Esophagus muscularis mucosa (tissue), 4 donors: ENCODE measurements at regions not wholly inside any gene's neighbourhood (a gene's known extent, or its start where the extent isn't known, plus 50 kb on each side); places are given as distances from the start of the nearest gene placed in this dataset.

ENCODE experiments used
- DNase-seq: peaks from one replicate; pipeline ENCODE4 v3.0.0-alpha.2; 2017; ENCODE audit errors: extremely low spot score
- H3K27ac ChIP-seq, 4 donors: fragments of 200-600 bp; sonication (generic); replicated peaks in 1 of 4; 1 replicate in 3 of 4; 2 replicates in 1 of 4; pipeline ENCODE4 v1.5.1; 2016 to 2019; ENCODE audit warnings: mild to moderate bottlenecking in 1 of 4
- H3K27me3 ChIP-seq, 4 donors: fragments of 200-600 bp; sonication (generic); one replicate each; pipeline versions ENCODE4 v1.5.1 to v1.6.0; 2016 to 2019
- H3K36me3 ChIP-seq, 4 donors: fragments of 200-600 bp; sonication (generic); one replicate each; pipeline ENCODE4 v1.5.1; 2016 to 2019
- H3K4me1 ChIP-seq, 4 donors: fragments of 200-600 bp; sonication (generic); one replicate each; pipeline ENCODE4 v1.5.1; 2016 to 2019
- H3K4me3 ChIP-seq, 4 donors: fragments of 200-600 bp; sonication (generic); 1 replicate in 2 of 4; 2 replicates in 2 of 4; pipeline ENCODE4 v1.5.1; 2016 to 2019; ENCODE audit warnings: mild to moderate bottlenecking in 4 of 4, moderate library complexity in 1 of 4
- H3K9me3 ChIP-seq, 4 donors: fragments of 200-600 bp; sonication (generic); 1 replicate in 3 of 4; 2 replicates in 1 of 4; pipeline ENCODE4 v1.5.1; 2016 to 2019
- EP300 ChIP-seq: sonication (generic); formaldehyde crosslinking; IDR thresholded peaks from one replicate; pipeline ENCODE4 v1.6.1; 2017; ENCODE audit warnings: antibody characterized with exemption
- POLR2A ChIP-seq: fragments of 450-650 bp; IDR thresholded peaks from one replicate; pipeline ENCODE4 v1.6.1; 2017; ENCODE audit warnings: antibody characterized with exemption, moderate library complexity, mild to moderate bottlenecking, low read depth
- POLR2AphosphoS5 ChIP-seq, 2 donors: sonication (generic); formaldehyde crosslinking; IDR thresholded peaks; one replicate each; pipeline ENCODE4 v1.6.1; 2017; ENCODE audit warnings: antibody characterized with exemption in 2 of 2
- WGBS: methylation state at CpG from one replicate; pipeline ENCODE4 v1.1.5; 2018; 5-methylcytosine and 5-hydroxymethylcytosine counted together
- intact Hi-C: fragments of 100-400 bp; cut with DNase I; formaldehyde crosslinking; loops from one replicate; pipeline ENCODE4 v1.15.1; 2023
- TF ChIP-seq, protein P1 (sequence below), 3 experiments: fragments of 200-600 bp in 2 of 3; fragments of 450-650 bp in 1 of 3; sonication (generic) in 2 of 3; IDR thresholded peaks; one replicate each; pipeline ENCODE4 v1.5.1; 2017 to 2019; ENCODE audit warnings: antibody characterized with exemption in 3 of 3, mild to moderate bottlenecking in 2 of 3, moderate library complexity in 1 of 3

DNA sequence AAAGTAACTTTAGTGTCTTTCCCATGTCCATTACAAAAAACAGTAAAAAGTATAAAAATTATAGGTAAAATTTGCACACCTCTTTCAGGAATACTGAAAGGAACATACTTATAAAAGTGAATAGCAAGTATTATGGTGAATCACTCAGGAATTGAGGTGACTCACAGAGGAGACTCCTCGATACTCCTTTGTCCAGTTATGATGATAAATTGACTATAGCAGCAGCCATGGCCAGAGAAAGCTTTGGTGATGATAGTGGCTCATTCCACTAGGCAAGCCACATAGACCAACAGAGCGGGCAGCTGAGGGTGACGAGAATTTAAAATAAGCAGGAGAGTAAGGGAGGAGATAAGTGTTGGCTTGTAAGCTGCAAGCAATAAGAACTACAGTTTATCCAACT is 1231.1 kb upstream of the CELF2 start:
- WGBS, result 67% methylated on average over 3 of the region's 3 CpGs
- Histone ChIP-seq H3K27ac (no peak overlapping the region), H3K9me3 (peaks cover 0 to 6% (median 0%) of the 10 kb centered on the region in 4 donors), H3K4me3 (no peak overlapping the region), H3K4me1 (no peaks in the 10 kb centered on the region), H3K27me3 (no peaks in the 10 kb centered on the region), H3K36me3 (no peaks in the 10 kb centered on the region)
- DNase-seq, result no peak
- TF ChIP-seq EP300 (no peak), POLR2A (no peak), POLR2AphosphoS5 (IDR thresholded peaks at IDR 0.05) (no peak)
- TF ChIP-seq, protein P1, sequence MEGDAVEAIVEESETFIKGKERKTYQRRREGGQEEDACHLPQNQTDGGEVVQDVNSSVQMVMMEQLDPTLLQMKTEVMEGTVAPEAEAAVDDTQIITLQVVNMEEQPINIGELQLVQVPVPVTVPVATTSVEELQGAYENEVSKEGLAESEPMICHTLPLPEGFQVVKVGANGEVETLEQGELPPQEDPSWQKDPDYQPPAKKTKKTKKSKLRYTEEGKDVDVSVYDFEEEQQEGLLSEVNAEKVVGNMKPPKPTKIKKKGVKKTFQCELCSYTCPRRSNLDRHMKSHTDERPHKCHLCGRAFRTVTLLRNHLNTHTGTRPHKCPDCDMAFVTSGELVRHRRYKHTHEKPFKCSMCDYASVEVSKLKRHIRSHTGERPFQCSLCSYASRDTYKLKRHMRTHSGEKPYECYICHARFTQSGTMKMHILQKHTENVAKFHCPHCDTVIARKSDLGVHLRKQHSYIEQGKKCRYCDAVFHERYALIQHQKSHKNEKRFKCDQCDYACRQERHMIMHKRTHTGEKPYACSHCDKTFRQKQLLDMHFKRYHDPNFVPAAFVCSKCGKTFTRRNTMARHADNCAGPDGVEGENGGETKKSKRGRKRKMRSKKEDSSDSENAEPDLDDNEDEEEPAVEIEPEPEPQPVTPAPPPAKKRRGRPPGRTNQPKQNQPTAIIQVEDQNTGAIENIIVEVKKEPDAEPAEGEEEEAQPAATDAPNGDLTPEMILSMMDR (IDR thresholded peaks at IDR 0.05), result no peak
- intact Hi-C loops, result no loop called here

DNA sequence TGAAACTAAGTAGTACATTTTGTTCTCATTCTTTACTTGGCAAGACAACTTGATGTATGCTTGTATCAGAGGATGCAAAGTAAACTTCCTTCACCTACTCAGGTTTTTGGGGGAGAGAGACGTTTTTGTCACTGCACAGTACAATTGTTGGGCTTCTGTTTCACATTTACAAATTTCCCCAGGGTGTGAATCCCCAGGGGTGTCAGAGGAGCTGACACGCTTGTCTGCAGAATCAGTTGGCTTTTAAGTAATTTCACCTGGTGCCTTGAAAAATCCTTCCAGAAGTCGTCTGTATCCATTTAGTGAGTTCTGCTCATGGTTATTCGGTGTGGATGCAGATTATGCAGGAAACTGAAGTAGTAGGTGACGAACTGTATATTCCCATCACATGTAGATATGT is 1227.7 kb upstream of the CELF2 start:
- Histone ChIP-seq H3K9me3 (no peaks in the 10 kb centered on the region), H3K36me3 (no peaks in the 10 kb centered on the region), H3K4me3 (no peak overlapping the region), H3K4me1 (no peaks in the 10 kb centered on the region), H3K27ac (no peak overlapping the region), H3K27me3 (no peaks in the 10 kb centered on the region)
- intact Hi-C loops, result no loop called here
- no peak for DNase-seq
- WGBS, result 83% methylated on average over 5 of the region's 5 CpGs
- TF ChIP-seq POLR2AphosphoS5 (IDR thresholded peaks at IDR 0.05) (no peak), POLR2A (no peak), EP300 (no peak)
- TF ChIP-seq, protein P1 (IDR thresholded peaks at IDR 0.05), result no peak

DNA sequence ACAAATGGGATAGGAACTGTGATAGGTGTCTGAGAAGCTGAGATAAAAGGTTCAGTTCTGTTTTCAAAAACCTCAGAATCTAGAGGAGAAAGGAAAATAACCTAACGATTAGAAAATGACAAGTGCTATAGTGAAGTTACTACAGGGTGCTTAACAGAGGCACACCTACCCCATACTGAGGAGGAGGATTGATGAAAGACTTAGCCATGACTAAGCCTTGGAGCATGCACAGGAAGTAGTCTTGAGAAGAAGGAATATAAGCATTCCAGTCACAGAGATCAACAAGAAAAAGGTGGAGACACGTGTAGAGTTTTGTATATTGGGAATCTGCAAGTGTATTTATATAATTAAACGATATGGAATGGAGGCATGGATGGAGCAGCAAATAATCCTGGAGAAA is 1225.5 kb upstream of the CELF2 start:
- TF ChIP-seq, protein P1 (IDR thresholded peaks at IDR 0.05), result no peak
- no peak for TF ChIP-seq POLR2A
- TF ChIP-seq EP300, result no peak
- TF ChIP-seq POLR2AphosphoS5 (IDR thresholded peaks at IDR 0.05), result no peak
- WGBS, result 77% methylated on average over 3 of the region's 3 CpGs
- no peaks in the 10 kb centered on the region for H3K9me3 ChIP-seq
- no peak overlapping the region for H3K4me3 ChIP-seq
- intact Hi-C loops, result no loop called here
- no peak overlapping the region for H3K27ac ChIP-seq
- DNase-seq, result no peak
- H3K27me3 ChIP-seq, result no peaks in the 10 kb centered on the region
- no peaks in the 10 kb centered on the region for H3K36me3 ChIP-seq
- H3K4me1 ChIP-seq, result peaks cover 6 to 13% (median 6%) of the 10 kb centered on the region in 4 donors

DNA sequence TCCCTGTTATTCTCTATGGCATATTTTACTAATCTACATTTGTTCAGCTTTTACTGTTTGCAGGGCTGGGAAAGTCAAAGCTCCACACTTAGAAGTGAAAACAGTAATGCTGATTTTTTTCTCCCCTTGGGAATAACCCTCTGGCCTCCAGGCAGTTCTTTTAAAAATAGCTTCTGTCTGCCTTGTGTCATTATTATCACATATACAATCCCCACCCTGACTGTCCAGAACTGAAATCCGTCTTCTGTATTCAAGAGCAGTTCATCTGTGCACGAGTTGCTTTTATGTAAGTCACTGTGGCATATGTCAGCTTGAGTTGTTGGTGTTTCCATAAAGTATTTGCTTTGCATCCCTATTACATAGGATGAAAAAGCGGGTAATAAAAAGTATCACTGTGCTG is 1221.1 kb upstream of the CELF2 start:
- Histone ChIP-seq H3K27ac (no peak overlapping the region), H3K4me3 (no peak overlapping the region), H3K4me1 (peaks cover 6 to 13% (median 6%) of the 10 kb centered on the region in 4 donors), H3K9me3 (no peaks in the 10 kb centered on the region), H3K27me3 (no peaks in the 10 kb centered on the region), H3K36me3 (no peaks in the 10 kb centered on the region)
- intact Hi-C loops, result no loop called here
- TF ChIP-seq POLR2A, result no peak
- TF ChIP-seq POLR2AphosphoS5 (IDR thresholded peaks at IDR 0.05), result no peak
- TF ChIP-seq, protein P1 (IDR thresholded peaks at IDR 0.05), result no peak
- no peak for TF ChIP-seq EP300
- DNase-seq, result no peak
- WGBS, result 42% methylated on average over 3 of the region's 3 CpGs

DNA sequence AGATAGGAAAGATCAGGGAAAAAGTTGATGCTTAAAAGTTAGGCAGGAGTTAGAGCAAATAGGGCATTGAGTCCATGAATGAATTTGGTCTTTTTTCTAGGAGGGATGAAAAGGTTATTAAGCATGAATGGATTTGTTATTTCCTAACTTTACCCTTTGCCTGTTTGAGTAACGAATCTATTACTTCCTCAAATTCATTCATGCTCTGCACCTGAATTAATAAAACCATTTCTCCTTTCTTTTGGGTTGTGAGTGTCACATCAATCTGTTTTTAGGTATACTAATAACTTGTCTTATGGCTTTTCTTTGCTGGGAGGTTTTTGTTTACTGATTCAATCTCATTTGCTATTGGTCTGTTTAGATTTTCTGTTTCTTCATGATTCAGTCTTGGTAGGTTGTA is 1217.7 kb upstream of the CELF2 start:
- H3K27ac ChIP-seq, result no peak overlapping the region
- intact Hi-C loops, result no loop called here
- no peak for DNase-seq
- peaks cover 6 to 13% (median 6%) of the 10 kb centered on the region in 4 donors for H3K4me1 ChIP-seq
- H3K4me3 ChIP-seq, result no peak overlapping the region
- TF ChIP-seq, protein P1 (IDR thresholded peaks at IDR 0.05), result no peak
- no peak for TF ChIP-seq EP300
- TF ChIP-seq POLR2AphosphoS5 (IDR thresholded peaks at IDR 0.05), result no peak
- TF ChIP-seq POLR2A, result no peak
- H3K36me3 ChIP-seq, result no peaks in the 10 kb centered on the region
- no peaks in the 10 kb centered on the region for H3K27me3 ChIP-seq
- 75% methylated on average over 1 of the region's 1 CpG for WGBS
- no peaks in the 10 kb centered on the region for H3K9me3 ChIP-seq
